ENCODE measurements at regions not wholly inside any gene's neighbourhood (a gene's known extent, or its start where the extent isn't known, plus 50 kb on each side); places are given as distances from the start of the nearest gene placed in this dataset.

DNA sequence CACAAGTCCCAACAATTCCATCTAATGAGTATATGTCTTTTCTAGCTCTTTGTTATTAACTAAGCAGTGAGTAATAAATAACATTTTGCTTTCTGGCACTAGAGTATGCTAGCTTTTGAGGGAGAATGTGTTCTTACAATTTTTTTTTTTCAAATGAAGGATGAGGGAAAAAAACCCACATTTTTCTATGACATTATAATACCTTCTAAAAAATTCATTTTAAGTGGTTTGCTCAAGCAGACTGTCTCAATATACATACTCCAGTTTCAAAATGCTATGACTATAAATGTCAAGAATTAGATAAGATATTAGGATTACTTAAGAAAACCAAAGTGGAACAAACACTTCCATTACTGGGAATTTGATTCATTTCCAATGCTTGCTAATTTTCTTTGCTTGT lies 394.6 kb downstream of the C12orf75 start:
- TF ChIP-seq EZH2 (IDR thresholded peaks at IDR 0.05; ENCODE audit: low read length, missing control alignments), result no peak
- TF ChIP-seq, protein P1, sequence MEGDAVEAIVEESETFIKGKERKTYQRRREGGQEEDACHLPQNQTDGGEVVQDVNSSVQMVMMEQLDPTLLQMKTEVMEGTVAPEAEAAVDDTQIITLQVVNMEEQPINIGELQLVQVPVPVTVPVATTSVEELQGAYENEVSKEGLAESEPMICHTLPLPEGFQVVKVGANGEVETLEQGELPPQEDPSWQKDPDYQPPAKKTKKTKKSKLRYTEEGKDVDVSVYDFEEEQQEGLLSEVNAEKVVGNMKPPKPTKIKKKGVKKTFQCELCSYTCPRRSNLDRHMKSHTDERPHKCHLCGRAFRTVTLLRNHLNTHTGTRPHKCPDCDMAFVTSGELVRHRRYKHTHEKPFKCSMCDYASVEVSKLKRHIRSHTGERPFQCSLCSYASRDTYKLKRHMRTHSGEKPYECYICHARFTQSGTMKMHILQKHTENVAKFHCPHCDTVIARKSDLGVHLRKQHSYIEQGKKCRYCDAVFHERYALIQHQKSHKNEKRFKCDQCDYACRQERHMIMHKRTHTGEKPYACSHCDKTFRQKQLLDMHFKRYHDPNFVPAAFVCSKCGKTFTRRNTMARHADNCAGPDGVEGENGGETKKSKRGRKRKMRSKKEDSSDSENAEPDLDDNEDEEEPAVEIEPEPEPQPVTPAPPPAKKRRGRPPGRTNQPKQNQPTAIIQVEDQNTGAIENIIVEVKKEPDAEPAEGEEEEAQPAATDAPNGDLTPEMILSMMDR (conservative IDR thresholded peaks at IDR 0.05 in 1 of 2, IDR thresholded peaks at IDR 0.05 in 1 of 2; ENCODE audit: low read depth in 1 of 2, low read length in 2 of 2), result no peak

Measured in fibroblast of lung (primary cell).